HEK293 (cell line): ENCODE measurements at regions not wholly inside any gene's neighbourhood (a gene's known extent, or its start where the extent isn't known, plus 50 kb on each side); places are given as distances from the start of the nearest gene placed in this dataset.

Experiments
- CTCF ChIA-PET: fragments of 350-600 bp; formaldehyde crosslinking; extraction: SDS; loops from one replicate; lab custom pipeline; 2021; ENCODE audit warnings: antibody characterized with exemption; lab: Yijun Ruan, JAX
- POLR2A ChIA-PET: fragments of 300-600 bp; formaldehyde crosslinking; extraction: SDS; loops from one replicate; lab custom pipeline; 2020; ENCODE audit warnings: antibody characterized with exemption, inconsistent platforms; lab: Yijun Ruan, JAX
- H3K27ac ChIP-seq: fragments of 200-500 bp; sonication (Bioruptor generic); 2 replicates; pipeline ENCODE4 v1.5.1; 2014; ENCODE audit warnings: low read depth, low read length, control low read depth, inconsistent platforms; ENCODE audit errors: extremely low read depth
- H3K36me3 ChIP-seq, 2 experiments: fragments of 200-500 bp in 1 of 2; sonication (Bioruptor generic) in 1 of 2; 1 replicate in 1 of 2; 2 replicates in 1 of 2; pipeline ENCODE4 v1.5.1; 2014 to 2017; ENCODE audit warnings: inconsistent platforms in 2 of 2, low read length in 2 of 2; ENCODE audit not compliant: control insufficient read depth in 2 of 2, insufficient read depth in 1 of 2
- H3K4me1 ChIP-seq: fragments of 200-500 bp; sonication (Bioruptor generic); 2 replicates; pipeline ENCODE4 v1.5.1; 2014; ENCODE audit warnings: mild to moderate bottlenecking, low read length, inconsistent platforms; ENCODE audit not compliant: control insufficient read depth, insufficient read depth
- H3K4me3 ChIP-seq: 2 replicates; pipeline ENCODE4 v1.5.1; 2011; ENCODE audit warnings: low read depth, mild to moderate bottlenecking, control low read depth, low read length, moderate library complexity
- H3K9me3 ChIP-seq: fragments of 200-500 bp; sonication (Bioruptor generic); 2 replicates; pipeline ENCODE4 v1.5.1; 2014; ENCODE audit warnings: low read depth, low read length, inconsistent platforms; ENCODE audit not compliant: control insufficient read depth, insufficient read depth
- GLIS2 ChIP-seq: fragments of 450-650 bp; formaldehyde crosslinking; IDR thresholded peaks from 2 replicates; pipeline ENCODE4 v1.5.1; 2016; ENCODE audit warnings: missing biosample characterization, missing genetic modification characterization
- MEIS1 ChIP-seq: sonication (generic); formaldehyde crosslinking; IDR thresholded peaks from 2 replicates; pipeline ENCODE4 v1.8.1; 2022; ENCODE audit warnings: missing genetic modification reagents, mild to moderate bottlenecking, borderline replicate concordance
- MYNN ChIP-seq: fragments of 450-650 bp; formaldehyde crosslinking; IDR thresholded peaks from 2 replicates; pipeline ENCODE4 v1.5.1; 2016; ENCODE audit warnings: missing biosample characterization, missing genetic modification characterization, borderline replicate concordance
- PRDM1 ChIP-seq: fragments of 450-650 bp; formaldehyde crosslinking; IDR thresholded peaks from 2 replicates; pipeline ENCODE4; 2016; ENCODE audit warnings: missing biosample characterization, missing genetic modification characterization
- TCF7L2 ChIP-seq: IDR thresholded peaks from 2 replicates; pipeline ENCODE4 v1.6.1; 2011; ENCODE audit warnings: low read depth, mild to moderate bottlenecking, inconsistent platforms, low read length, moderate library complexity, borderline replicate concordance
- ZFP41 ChIP-seq: fragments of 450-650 bp; formaldehyde crosslinking; IDR thresholded peaks from 2 replicates; pipeline ENCODE4 v1.5.1; 2016; ENCODE audit warnings: missing biosample characterization, missing genetic modification characterization, borderline replicate concordance
- ZNF114 ChIP-seq: fragments of 450-650 bp; formaldehyde crosslinking; IDR thresholded peaks from 2 replicates; pipeline ENCODE4 v1.5.0; 2017; ENCODE audit warnings: missing biosample characterization, missing genetic modification characterization
- ZNF19 ChIP-seq: fragments of 450-650 bp; formaldehyde crosslinking; IDR thresholded peaks from 2 replicates; pipeline ENCODE4; 2016; ENCODE audit warnings: missing biosample characterization, missing genetic modification characterization, low read depth
- ZNF214 ChIP-seq: fragments of 450-650 bp; formaldehyde crosslinking; IDR thresholded peaks from 2 replicates; pipeline ENCODE4 v1.5.1; 2017; ENCODE audit warnings: missing biosample characterization, mild to moderate bottlenecking, missing genetic modification characterization, borderline replicate concordance
- ZNF223 ChIP-seq: fragments of 450-650 bp; formaldehyde crosslinking; IDR thresholded peaks from 2 replicates; pipeline ENCODE4 v1.5.1; 2016; ENCODE audit warnings: missing biosample characterization, missing genetic modification characterization
- ZNF239 ChIP-seq: fragments of 450-650 bp; formaldehyde crosslinking; IDR thresholded peaks from 2 replicates; pipeline ENCODE4 v1.5.1; 2016; ENCODE audit warnings: missing biosample characterization, missing genetic modification characterization
- ZNF24 ChIP-seq: fragments of 450-650 bp; formaldehyde crosslinking; IDR thresholded peaks from 2 replicates; pipeline ENCODE4 v1.5.1; 2016; ENCODE audit warnings: missing biosample characterization, missing genetic modification characterization
- ZNF354C ChIP-seq: fragments of 450-650 bp; formaldehyde crosslinking; IDR thresholded peaks from 2 replicates; pipeline ENCODE4 v1.5.1; 2016; ENCODE audit warnings: missing biosample characterization, missing genetic modification characterization, low read depth, borderline replicate concordance
- ZNF521 ChIP-seq: fragments of 450-650 bp; formaldehyde crosslinking; IDR thresholded peaks from 2 replicates; pipeline ENCODE4 v1.5.1; 2017; ENCODE audit warnings: missing biosample characterization, mild to moderate bottlenecking, missing genetic modification characterization
- ZNF548 ChIP-seq: fragments of 450-650 bp; formaldehyde crosslinking; IDR thresholded peaks from 2 replicates; pipeline ENCODE4 v1.5.1; 2016; ENCODE audit warnings: missing biosample characterization, missing genetic modification characterization
- ZNF560 ChIP-seq: fragments of 450-650 bp; formaldehyde crosslinking; IDR thresholded peaks from 2 replicates; pipeline ENCODE4 v1.5.1; 2017; ENCODE audit warnings: missing biosample characterization, missing genetic modification characterization, borderline replicate concordance
- ZNF596 ChIP-seq: fragments of 450-650 bp; IDR thresholded peaks from 2 replicates; pipeline ENCODE4 v1.5.0; 2018; ENCODE audit warnings: missing biosample characterization, mild to moderate bottlenecking, missing genetic modification characterization, moderate library complexity
- ZNF645 ChIP-seq: fragments of 450-650 bp; formaldehyde crosslinking; IDR thresholded peaks from 2 replicates; pipeline ENCODE4; 2016; ENCODE audit warnings: missing biosample characterization, missing genetic modification characterization
- ZNF707 ChIP-seq: fragments of 450-650 bp; formaldehyde crosslinking; IDR thresholded peaks from 2 replicates; pipeline ENCODE4 v1.5.1; 2016; ENCODE audit warnings: missing biosample characterization, missing genetic modification characterization
- ZNF776 ChIP-seq: fragments of 450-650 bp; formaldehyde crosslinking; IDR thresholded peaks from 2 replicates; pipeline ENCODE4 v1.5.0; 2017; ENCODE audit warnings: missing biosample characterization, missing genetic modification characterization, borderline replicate concordance
- ZSCAN5A ChIP-seq: fragments of 450-650 bp; formaldehyde crosslinking; IDR thresholded peaks from 2 replicates; pipeline ENCODE4 v1.5.1; 2016; ENCODE audit warnings: missing biosample characterization, missing genetic modification characterization
- TF ChIP-seq, protein P1 (sequence below): fragments of 450-650 bp; formaldehyde crosslinking; IDR thresholded peaks from 2 replicates; pipeline ENCODE4 v1.5.1; 2016; ENCODE audit warnings: missing biosample characterization, missing genetic modification characterization
- TF ChIP-seq, protein P2 (sequence below): fragments of 450-650 bp; formaldehyde crosslinking; IDR thresholded peaks from 2 replicates; pipeline ENCODE4 v1.5.1; 2016; ENCODE audit warnings: missing biosample characterization, missing genetic modification characterization, low read depth
- TF ChIP-seq, protein P3 (sequence below): fragments of 450-650 bp; formaldehyde crosslinking; IDR thresholded peaks from 2 replicates; pipeline ENCODE4 v1.5.1; 2017; ENCODE audit warnings: missing biosample characterization, missing genetic modification characterization

GRCh38 chrX:830532-830931 is 199.9 kb downstream of the SHOX start (continued):
- TF ChIP-seq, protein P1, sequence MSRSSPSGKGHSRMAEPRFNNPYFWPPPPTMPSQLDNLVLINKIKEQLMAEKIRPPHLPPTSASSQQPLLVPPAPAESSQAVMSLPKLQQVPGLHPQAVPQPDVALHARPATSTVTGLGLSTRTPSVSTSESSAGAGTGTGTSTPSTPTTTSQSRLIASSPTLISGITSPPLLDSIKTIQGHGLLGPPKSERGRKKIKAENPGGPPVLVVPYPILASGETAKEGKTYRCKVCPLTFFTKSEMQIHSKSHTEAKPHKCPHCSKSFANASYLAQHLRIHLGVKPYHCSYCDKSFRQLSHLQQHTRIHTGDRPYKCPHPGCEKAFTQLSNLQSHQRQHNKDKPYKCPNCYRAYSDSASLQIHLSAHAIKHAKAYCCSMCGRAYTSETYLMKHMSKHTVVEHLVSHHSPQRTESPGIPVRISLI, result no peak
- TF ChIP-seq ZNF354C (tag by site-specific recombination) (no peak), ZSCAN5A (tag by site-specific recombination) (no peak)

- peak; percentile 65 for TF ChIP-seq ZNF24
- no peak for TF ChIP-seq ZNF707 (tag by site-specific recombination)
- no peak for TF ChIP-seq ZNF596 (tag by site-specific recombination)
- H3K27ac ChIP-seq, result no peak overlapping the region
- H3K9me3 ChIP-seq, result no peaks in the 10 kb centered on the region
- no peak overlapping the region for H3K4me3 ChIP-seq
- no peaks in the 10 kb centered on the region for H3K36me3 ChIP-seq
- CTCF ChIA-PET, result no interaction called here
- POLR2A ChIA-PET, result no interaction called here
- no peaks in the 10 kb centered on the region for H3K4me1 ChIP-seq
Observed at GRCh38 chrX:829145-829544, 198.6 kb downstream of the SHOX start.

DNA sequence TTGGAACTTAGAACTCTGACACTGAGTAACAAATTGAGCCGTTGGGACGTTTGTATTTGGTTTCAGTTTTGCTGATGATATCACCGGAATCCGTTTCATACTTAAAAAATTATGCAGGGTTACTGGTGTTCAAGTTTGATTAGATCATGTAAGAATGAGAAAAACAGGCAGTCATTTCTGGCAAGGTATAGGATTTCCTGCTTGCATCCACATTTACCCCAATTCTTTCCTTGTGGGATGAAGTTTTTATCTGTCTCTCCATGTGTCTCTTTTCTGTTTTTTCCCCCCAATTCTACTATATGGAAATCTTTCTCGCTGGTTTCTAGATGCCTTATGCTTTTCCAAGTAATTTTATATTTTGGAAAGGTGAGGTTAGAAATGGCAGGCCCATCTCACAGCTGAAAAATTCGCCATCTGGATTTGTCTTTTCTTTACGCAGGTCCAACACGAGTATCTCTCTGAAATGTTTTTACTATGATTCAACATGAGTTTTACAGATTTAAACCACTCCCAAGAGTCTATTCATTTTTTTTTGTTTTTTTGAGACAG is 197.9 kb downstream of the SHOX start:
- Histone ChIP-seq H3K36me3 (no peaks in the 10 kb centered on the region), H3K4me1 (no peaks in the 10 kb centered on the region), H3K27ac (no peak overlapping the region), H3K4me3 (no peak overlapping the region), H3K9me3 (no peaks in the 10 kb centered on the region)
- CTCF ChIA-PET, result no interaction called here
- TF ChIP-seq, protein P2, sequence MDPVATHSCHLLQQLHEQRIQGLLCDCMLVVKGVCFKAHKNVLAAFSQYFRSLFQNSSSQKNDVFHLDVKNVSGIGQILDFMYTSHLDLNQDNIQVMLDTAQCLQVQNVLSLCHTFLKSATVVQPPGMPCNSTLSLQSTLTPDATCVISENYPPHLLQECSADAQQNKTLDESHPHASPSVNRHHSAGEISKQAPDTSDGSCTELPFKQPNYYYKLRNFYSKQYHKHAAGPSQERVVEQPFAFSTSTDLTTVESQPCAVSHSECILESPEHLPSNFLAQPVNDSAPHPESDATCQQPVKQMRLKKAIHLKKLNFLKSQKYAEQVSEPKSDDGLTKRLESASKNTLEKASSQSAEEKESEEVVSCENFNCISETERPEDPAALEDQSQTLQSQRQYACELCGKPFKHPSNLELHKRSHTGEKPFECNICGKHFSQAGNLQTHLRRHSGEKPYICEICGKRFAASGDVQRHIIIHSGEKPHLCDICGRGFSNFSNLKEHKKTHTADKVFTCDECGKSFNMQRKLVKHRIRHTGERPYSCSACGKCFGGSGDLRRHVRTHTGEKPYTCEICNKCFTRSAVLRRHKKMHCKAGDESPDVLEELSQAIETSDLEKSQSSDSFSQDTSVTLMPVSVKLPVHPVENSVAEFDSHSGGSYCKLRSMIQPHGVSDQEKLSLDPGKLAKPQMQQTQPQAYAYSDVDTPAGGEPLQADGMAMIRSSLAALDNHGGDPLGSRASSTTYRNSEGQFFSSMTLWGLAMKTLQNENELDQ (tag by site-specific recombination), result no peak
- TF ChIP-seq PRDM1 (tag by site-specific recombination), result no peak
- TF ChIP-seq MYNN (tag by site-specific recombination), result no peak
- POLR2A ChIA-PET, result no interaction called here

DNA sequence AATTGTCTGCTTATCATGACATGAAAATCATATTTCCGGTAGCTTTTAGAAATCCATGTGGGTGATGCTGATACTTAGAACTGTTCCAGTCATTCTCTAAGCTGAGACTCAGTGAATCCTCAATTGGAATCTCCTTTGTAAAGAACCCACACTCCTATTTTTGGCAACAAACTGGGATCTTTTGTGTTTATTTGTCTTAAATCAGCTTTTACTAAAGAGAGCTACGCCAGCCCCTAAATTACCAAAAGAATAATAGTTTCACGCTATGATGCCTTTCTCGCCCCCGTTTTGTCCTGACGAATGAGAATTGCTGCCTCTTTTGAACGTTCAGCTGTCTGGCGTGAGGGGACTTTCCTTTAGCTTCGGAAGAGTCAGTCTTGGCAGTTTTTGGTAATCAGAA is 195.9 kb downstream of the SHOX start:
- POLR2A ChIA-PET, result no interaction called here
- H3K27ac ChIP-seq, result no peak overlapping the region
- CTCF ChIA-PET, result no interaction called here
- no peaks in the 10 kb centered on the region for H3K4me1 ChIP-seq
- H3K9me3 ChIP-seq, result no peaks in the 10 kb centered on the region
- H3K36me3 ChIP-seq, result no peaks in the 10 kb centered on the region
- no peak overlapping the region for H3K4me3 ChIP-seq
- no peak for TF ChIP-seq ZNF114 (tag by site-specific recombination)
- TF ChIP-seq, protein P3, sequence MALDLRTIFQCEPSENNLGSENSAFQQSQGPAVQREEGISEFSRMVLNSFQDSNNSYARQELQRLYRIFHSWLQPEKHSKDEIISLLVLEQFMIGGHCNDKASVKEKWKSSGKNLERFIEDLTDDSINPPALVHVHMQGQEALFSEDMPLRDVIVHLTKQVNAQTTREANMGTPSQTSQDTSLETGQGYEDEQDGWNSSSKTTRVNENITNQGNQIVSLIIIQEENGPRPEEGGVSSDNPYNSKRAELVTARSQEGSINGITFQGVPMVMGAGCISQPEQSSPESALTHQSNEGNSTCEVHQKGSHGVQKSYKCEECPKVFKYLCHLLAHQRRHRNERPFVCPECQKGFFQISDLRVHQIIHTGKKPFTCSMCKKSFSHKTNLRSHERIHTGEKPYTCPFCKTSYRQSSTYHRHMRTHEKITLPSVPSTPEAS, result no peak
- TF ChIP-seq ZNF214, result no peak
- no peak for TF ChIP-seq ZNF560 (tag by site-specific recombination)
- TF ChIP-seq ZNF223 (tag by site-specific recombination), result no peak
- no peak for TF ChIP-seq GLIS2 (tag by site-specific recombination)
- TF ChIP-seq TCF7L2, result no peak
- TF ChIP-seq ZNF521 (tag by site-specific recombination), result no peak
- no peak for TF ChIP-seq ZNF19 (tag by site-specific recombination)
- TF ChIP-seq ZNF776 (tag by site-specific recombination), result no peak
- no peak for TF ChIP-seq ZNF239 (tag by site-specific recombination)
- no peak for TF ChIP-seq MEIS1 (CRISPR knock-in tag)
- no peak for TF ChIP-seq ZNF645
- TF ChIP-seq ZNF548, result no peak
- TF ChIP-seq ZFP41, result no peak
